ENCODE measurements at regions not wholly inside any gene's neighbourhood (a gene's known extent, or its start where the extent isn't known, plus 50 kb on each side); places are given as distances from the start of the nearest gene placed in this dataset.

DNA sequence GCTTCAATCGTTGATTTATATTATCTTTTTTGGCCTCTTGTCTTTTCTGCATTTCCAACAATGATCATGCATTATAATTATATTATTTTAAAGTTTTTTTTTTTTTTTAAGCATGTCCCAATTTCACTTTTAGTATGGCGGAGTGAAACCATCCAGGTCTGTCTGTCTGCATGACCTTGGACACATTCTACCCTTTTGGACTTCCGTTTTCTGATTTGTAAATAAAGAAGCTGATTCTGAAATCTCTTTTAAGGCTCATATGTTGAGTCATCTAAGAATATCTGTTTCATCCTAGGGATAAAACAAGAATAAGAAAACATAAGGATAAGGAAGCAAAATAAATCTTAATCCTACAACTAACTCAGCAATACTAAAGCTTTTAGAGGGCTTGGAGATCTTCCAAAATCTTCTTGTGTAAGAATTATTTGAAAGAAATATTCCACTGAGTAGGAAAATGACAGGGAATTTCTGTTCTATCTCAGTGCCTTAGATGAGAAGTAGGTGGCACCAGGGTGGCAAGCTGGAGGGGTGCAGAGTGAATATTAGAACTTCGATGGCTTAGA is 195.7 kb upstream of the TOX3 start:
- no peak overlapping the region for H2AFZ ChIP-seq (ENCODE audit: low read length)
- FAIRE-seq = no peak
- H3K27ac ChIP-seq (ENCODE audit: low read depth, low read length) = no peak overlapping the region
- H3K27me3 ChIP-seq (replicated peaks in 1 of 4; ENCODE audit: control insufficient read depth in 3 of 4, extremely low read depth in 1 of 4, insufficient read depth in 3 of 4, low read length in 3 of 4) = no peaks in the 10 kb centered on the region
- no peak overlapping the region for H3K14ac ChIP-seq (ENCODE audit: insufficient read length)
- H3K56ac ChIP-seq (replicated peaks; ENCODE audit: insufficient read length, low read depth, low read length) = no peak overlapping the region
- H4K5ac ChIP-seq (ENCODE audit: insufficient read length, low read depth, low read length) = no peak overlapping the region
- H2BK12ac ChIP-seq (ENCODE audit: low read depth, low read length) = no peak overlapping the region
- H2BK20ac ChIP-seq (ENCODE audit: low read length) = no peak overlapping the region
- no peaks in the 10 kb centered on the region for H3K79me1 ChIP-seq (ENCODE audit: low read depth, low read length)
- no peak overlapping the region for H3K4ac ChIP-seq (replicated peaks; ENCODE audit: insufficient read length, low read depth, low read length)
- H3K9ac ChIP-seq (replicated peaks in 1 of 4; ENCODE audit: extremely low read depth in 1 of 4, low read depth in 3 of 4, low read length in 3 of 4) = no peak overlapping the region
- H2BK5ac ChIP-seq (ENCODE audit: low read depth, low read length) = no peak overlapping the region
- no peaks in the 10 kb centered on the region for H3K79me2 ChIP-seq (ENCODE audit: control insufficient read depth in 1 of 2, insufficient read depth in 2 of 2, low read length in 2 of 2)
- POLR2A ChIA-PET (ENCODE audit: partially characterized antibody) = interaction anchor here (1.1 kb wide), 1 partner anchor 7 kb away, joined by 3 read pairs; no protein-coding TSS in a partner anchor
- no peaks in the 10 kb centered on the region for H3K23me2 ChIP-seq (ENCODE audit: low read depth, low read length)
- no peaks in the 10 kb centered on the region for H4K20me1 ChIP-seq (replicated peaks in 1 of 2; ENCODE audit: control insufficient read depth in 1 of 2, insufficient read depth in 2 of 2, low read length in 2 of 2)
- H4K91ac ChIP-seq (replicated peaks; ENCODE audit: insufficient read length, low read length) = no peak overlapping the region
- TF ChIP-seq HDAC2 (IDR thresholded peaks at IDR 0.05; ENCODE audit: borderline replicate concordance in 1 of 2, low read depth in 2 of 2, low read length in 2 of 2) (no peak), SP2 (IDR thresholded peaks at IDR 0.05; ENCODE audit: low read length) (no peak), GTF2F1 (IDR thresholded peaks at IDR 0.05; ENCODE audit: borderline replicate concordance, low read depth, low read length) (no peak)
- H2BK120ac ChIP-seq (replicated peaks; ENCODE audit: low read depth, low read length) = peak overlapping the region; percentile 35
- 80% methylated on average over 4 of the region's 4 CpGs; no CpG with 5 or more reads in 1 of the 2 experiments for WGBS, 2 experiments (ENCODE audit: extremely low coverage in 1 of 2, insufficient coverage in 1 of 2, insufficient read length in 1 of 2, insufficient replicate concordance in 2 of 2, low coverage in 1 of 2, low lambda C conversion rate in 2 of 2, missing lambda C conversion rate in 1 of 2)
- H3K18ac ChIP-seq (ENCODE audit: extremely low read depth, low read length) = no peak overlapping the region
- no peak overlapping the region for H2AK5ac ChIP-seq (ENCODE audit: low read depth, low read length)
- H3K36me3 ChIP-seq (ENCODE audit: control insufficient read depth in 2 of 4, insufficient read depth in 4 of 4, low read length in 3 of 4) = no peaks in the 10 kb centered on the region
- no peaks in the 10 kb centered on the region for H3K9me3 ChIP-seq (ENCODE audit: insufficient read depth in 2 of 2, low read depth in 1 of 2, low read length in 1 of 2)
- no peak overlapping the region for H4K8ac ChIP-seq (ENCODE audit: extremely low read depth, insufficient read depth, low read length)
- no peak overlapping the region for H3K23ac ChIP-seq (ENCODE audit: insufficient read length)
- H2BK15ac ChIP-seq (ENCODE audit: low read length) = no peak overlapping the region
- peaks cover 4 to 12% (median 8%) of the 10 kb centered on the region in 4 experiments; a peak in 5 of 7 replicates for H3K4me1 ChIP-seq (replicated peaks in 1 of 4; ENCODE audit: control insufficient read depth in 3 of 4, insufficient read depth in 4 of 4, low read length in 3 of 4)
- H3K4me2 ChIP-seq (ENCODE audit: insufficient read depth in 1 of 2, low read depth in 2 of 2, low read length in 2 of 2) = no peak overlapping the region
- CTCF ChIA-PET (ENCODE audit: partially characterized antibody) = interaction anchor here (0.8 to 3.8 kb wide), 5 partner anchors 8 to 673 kb away, joined by 3 to 10 read pairs (median 6); no protein-coding TSS in a partner anchor
- DNase-seq (ENCODE audit: low read depth in 1 of 2, low spot score in 2 of 2) = no peak
- H3K4me3 ChIP-seq (ENCODE audit: extremely low read depth in 1 of 4, insufficient read depth in 2 of 4, low read depth in 3 of 4, low read length in 4 of 4) = no peak overlapping the region
